Islet of Langerhans (tissue), 1 donor: ENCODE measurements at regions not wholly inside any gene's neighbourhood (a gene's known extent, or its start where the extent isn't known, plus 50 kb on each side); places are given as distances from the start of the nearest gene placed in this dataset.

ENCODE experiments used
- FAIRE-seq: peaks from one replicate; lab custom pipeline; 2011; peaks lifted over from hg19 to GRCh38; lab: Jason Lieb, UNC

DNA sequence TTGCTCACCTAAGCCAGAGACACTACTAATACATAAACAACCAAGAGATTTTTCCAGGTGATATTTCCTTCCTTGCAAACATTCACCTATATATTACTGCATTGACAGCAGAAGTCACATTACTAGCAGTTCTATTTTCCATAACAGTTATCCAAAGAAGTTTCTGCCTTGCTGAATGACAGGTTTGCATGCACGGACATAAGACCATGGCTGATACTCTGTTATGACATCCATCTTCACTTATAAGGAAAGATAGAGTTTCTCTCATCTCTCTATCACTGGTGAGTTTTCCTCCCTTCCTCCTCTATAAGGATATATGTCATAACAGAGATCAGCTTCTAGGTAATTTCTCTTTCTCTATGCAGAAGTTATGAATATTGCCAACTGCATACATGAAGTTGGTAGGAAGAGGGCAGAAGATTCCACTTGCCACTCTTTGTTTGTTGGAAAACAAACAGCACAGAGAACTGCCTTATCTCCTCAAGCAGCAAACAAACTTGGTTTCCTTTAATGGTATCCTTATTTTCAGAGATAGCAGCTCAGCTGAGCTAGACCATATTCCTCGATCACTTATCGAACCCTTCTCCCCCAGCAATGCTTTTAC, 557.0 kb downstream of the VRK1 start:
- FAIRE-seq = no peak

- no peak for FAIRE-seq
These were observed 562.2 kb downstream of the VRK1 start for GRCh38 chr14:97359341-97359740.

GRCh38 chr14:97361181-97361580, 564.0 kb downstream of the VRK1 start:
- no peak for FAIRE-seq

DNA sequence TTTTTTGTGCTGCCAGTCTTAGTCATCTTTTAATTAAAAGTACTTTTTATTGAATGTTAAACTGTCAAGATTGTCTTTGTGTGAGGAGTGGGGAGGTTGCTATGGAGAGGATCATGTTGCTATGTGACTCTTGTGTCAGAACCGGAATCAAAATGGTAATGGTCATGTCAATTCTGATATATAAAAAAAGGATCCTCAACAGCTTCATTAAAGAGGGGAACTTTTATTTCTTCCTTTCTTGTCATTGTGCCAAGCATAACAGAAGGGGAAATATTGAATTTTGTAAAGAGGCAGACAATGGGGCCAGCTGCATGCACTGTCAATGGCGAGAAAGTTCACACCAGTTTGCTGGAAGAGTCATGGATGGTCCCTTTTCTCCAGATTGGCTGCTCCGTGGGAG, 564.8 kb downstream of the VRK1 start:
- FAIRE-seq = no peak

GRCh38 chr14:97366400-97366799, 569.2 kb downstream of the VRK1 start:
- FAIRE-seq = no peak

GRCh38 chr14:97367278-97367677, 570.1 kb downstream of the VRK1 start:
- FAIRE-seq = no peak

DNA sequence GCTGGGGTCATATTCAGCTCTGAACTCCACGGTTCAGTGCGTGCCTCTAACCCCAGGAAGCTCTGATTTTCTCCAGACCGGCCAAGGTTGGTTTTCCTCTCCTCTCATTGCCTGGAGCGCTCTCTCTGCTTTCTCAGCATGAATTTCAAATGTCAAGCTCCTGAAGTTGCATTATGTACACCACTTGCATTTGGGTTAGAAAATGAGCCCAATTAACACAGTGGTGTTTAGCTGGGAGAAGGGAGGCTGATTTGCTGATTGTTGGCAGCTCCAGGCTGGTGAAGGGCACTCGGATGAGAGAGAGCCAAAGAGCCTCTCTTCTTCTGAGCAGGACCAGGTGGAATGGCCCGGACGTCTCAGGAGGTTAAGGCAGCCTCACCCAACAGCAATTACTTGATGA, 570.9 kb downstream of the VRK1 start:
- no peak for FAIRE-seq

DNA sequence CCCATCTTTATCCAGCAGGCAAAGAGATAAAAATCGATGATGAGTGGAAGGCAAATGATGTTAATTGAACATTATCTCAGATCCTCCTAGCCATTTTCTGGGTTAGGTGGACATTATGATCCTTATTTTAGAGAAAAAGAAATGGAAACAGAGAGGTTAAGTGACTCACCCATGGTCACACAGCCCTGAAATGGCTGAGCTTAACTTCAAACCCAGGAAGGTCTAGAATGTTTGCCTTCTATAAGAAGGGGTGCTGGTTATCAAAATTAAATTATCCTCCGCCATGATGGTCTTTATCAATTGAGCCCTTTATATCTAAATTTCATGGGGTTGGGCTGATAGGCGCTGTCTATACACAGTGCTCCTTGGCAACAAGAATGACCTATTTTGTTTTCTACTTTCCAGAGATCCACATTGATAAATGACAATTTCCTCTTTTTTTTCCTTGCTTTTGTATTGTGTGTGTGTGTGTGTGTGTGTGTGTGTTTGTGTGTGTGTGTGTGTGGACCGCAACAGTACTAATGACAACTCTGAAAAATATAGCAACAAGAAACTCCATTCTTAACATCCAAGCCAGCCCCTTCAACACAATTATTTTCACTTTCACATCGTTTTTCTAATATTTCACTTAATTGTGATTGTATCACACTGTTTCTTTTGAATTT, 571.9 kb downstream of the VRK1 start:
- FAIRE-seq = no peak

GRCh38 chr14:97369901-97370300, 572.7 kb downstream of the VRK1 start:
- no peak for FAIRE-seq

- FAIRE-seq = no peak
These were observed 579.1 kb downstream of the VRK1 start for GRCh38 chr14:97376310-97376709.

DNA sequence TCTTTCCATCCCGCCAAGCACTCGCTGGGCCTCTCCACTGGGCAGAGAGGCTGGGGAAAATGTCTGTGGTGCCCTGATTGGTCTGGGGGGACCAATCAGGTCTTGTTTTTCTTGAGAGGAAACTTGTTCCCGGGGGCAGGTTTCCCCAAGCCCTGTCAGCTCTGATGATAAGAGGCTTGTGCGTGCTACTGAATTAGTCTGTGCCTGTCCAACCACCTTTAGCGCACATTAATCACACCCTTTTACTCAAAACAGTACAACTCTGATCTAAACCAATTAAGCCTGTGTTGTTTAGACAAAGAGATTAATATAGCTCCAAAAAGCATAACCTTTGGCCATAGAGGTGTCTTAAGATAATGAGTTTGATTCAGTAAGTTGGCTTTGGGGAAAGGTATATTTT, 580.4 kb downstream of the VRK1 start:
- FAIRE-seq = no peak

- FAIRE-seq = no peak
These were observed 581.9 kb downstream of the VRK1 start for GRCh38 chr14:97379091-97379531.

DNA sequence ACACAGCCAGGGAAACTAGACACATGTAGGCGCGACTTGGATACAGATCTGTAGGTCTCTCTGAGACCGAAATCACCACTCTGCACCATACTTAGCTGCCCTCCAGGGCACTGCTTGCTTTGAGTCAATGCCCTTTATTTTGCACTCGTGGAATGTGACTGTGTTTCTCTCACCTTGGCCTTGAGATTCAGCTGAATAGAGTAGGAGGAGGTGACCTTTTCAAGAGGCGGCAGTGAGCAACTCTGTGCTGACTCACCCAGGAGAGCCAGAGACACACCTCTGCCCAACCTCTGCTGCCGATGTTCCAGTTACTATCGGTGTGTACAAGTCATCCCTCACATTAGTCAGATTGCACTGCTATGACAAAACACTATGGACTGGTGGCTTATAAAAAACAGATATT, 583.4 kb downstream of the VRK1 start:
- FAIRE-seq = no peak

- FAIRE-seq = no peak
These were observed 584.1 kb downstream of the VRK1 start for GRCh38 chr14:97381309-97381708.

DNA sequence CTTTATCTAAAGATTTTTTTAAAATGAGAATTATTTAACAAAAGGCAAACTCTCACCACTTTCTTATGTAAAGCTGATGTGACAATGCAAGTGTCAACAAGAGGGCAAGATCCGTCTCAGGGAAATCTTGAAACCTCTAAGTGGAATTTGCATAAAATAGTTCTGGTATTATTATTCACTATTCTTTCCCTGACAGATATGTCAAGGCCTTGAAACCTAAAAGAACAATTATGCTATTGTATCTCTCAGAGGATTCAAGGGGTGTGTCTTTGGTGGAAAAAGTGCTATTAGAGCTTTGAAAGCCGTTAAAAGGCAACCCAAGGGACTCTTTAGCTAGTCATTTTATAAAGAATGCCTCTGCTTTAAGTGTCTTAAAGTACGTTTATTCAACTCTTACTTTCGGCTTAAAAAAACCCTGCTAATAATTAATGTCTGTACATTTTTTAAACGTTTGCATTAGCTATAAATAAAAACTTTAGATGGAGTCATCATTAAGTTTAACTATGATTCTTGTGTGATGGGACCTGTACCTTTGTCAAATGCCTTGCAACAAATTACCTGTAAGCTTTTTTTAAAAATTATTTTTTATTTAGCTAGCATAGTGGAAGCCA, 585.5 kb downstream of the VRK1 start:
- FAIRE-seq = no peak

DNA sequence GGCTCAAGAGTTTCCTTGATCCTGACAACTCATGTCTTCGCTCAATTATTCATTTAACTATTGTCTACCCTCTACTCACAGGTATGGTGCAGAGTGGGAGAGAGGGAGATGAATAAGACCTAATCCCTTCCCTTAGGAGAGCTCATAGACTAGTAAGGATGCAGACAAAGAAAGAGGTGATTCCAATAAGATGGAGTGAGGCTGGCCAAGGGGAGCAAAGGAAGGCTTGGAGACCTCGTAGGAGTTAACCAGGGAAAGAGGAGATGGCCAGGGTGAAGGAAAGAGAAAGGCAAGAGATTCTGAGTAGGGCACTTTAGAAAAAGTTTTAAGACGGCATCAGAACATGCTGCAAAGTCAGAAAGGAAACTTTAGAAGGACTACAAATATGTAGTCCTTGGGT, 588.5 kb downstream of the VRK1 start:
- FAIRE-seq = no peak

DNA sequence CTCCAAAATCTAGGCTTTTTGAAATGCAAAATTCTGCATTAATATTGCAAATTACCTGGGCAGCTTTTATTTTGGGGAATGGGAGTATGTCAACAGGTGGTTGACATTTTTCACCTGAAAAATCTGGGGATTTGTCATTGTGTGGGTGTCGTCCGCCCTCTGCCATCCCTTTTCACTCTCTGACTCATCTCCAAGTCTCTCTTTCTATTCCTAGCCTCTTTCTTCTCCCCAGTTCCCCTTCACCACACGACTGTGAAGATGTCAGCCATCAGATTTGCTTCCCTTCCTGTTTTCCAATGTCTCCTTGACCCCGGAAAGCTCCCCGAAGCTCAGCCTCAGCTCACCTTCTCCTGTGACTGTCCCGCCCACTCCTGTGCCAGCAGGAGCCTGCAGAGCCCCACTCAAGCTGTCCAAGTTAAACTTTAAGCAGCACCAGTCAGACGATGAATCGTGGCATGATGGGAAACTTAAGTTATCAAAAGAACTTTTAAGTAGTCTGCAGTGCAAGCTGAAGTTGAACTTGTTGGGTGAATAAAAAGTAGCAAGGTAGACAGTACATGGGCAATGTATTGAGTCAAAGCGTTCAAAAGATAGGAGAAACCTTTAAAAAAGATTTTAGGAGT, 590.2 kb downstream of the VRK1 start:
- no peak for FAIRE-seq

GRCh38 chr14:97388408-97388807, 591.2 kb downstream of the VRK1 start:
- FAIRE-seq = no peak

GRCh38 chr14:97390096-97390724, 593.0 kb downstream of the VRK1 start:
- no peak for FAIRE-seq

DNA sequence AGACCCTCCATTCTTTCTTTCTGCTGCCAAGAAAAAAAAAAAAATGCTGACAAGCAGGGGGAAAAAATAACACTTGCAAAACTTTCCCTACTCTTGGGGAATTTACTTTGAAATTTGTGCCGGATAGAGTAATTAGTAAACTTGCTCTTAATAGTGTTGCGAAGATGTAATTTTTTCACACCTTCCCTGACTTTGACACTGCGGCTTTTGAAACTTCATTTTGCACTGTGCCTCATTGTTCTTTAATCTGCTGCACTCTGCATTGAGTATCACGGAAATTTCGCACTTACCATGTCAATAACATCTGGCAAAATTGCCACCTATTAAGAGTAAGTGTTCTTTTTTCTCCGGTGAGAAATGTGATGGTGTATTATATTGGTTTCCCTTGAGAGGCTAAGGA, 596.1 kb downstream of the VRK1 start:
- FAIRE-seq = no peak

- FAIRE-seq = no peak
These were observed 597.9 kb downstream of the VRK1 start for GRCh38 chr14:97395068-97395467.

DNA sequence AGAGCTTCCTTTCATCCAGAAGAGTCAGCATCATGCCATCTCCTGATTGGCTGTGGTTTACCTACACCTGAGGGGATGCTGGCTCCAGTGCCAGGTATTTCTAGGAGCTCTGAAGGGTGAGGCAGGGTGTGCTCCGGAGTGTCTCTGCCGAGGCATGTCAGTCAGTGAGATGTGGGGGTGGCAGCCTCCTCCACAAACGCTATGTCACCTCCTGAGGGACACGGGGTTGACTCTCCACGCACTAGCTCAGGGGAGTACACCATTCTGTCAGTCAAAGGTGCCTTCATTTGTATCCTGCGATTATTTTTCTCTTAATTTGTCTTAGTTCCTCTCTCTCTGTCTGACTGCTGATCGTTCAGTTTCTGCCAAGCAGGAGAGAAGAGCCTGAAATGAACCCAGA, 604.5 kb downstream of the VRK1 start:
- FAIRE-seq = no peak

GRCh38 chr14:97402279-97402678, 605.1 kb downstream of the VRK1 start:
- FAIRE-seq = no peak
